K562 (cell line): ENCODE measurements at regions not wholly inside any gene's neighbourhood (a gene's known extent, or its start where the extent isn't known, plus 50 kb on each side); places are given as distances from the start of the nearest gene placed in this dataset.

Experiments used
- ATAC-seq: fragments of 200-7000 bp; cut with Tn5 transposase; 3 replicates; pipeline ENCODE4 v1.9.1; 2020; ENCODE audit warnings: moderate library complexity
- BruUV-seq: library from RNA; stranded (reverse); fragments of 400-500 nt; replicated peaks from 2 replicates; lab custom pipeline; 2021; lab: Mats Ljungman, UMichigan
- CTCF ChIA-PET: fragments of 300-600 bp; formaldehyde crosslinking; extraction: SDS; loops from one replicate; lab custom pipeline; 2021; ENCODE audit warnings: low intra/inter-chr PET ratio; lab: Yijun Ruan, JAX
- POLR2A ChIA-PET: fragments of 300-600, 350-650 bp; sonication (Branson Sonifier 250); formaldehyde crosslinking; extraction: SDS; loops from one replicate; lab custom pipeline; 2021; ENCODE audit warnings: antibody characterized with exemption, inconsistent platforms; lab: Yijun Ruan, JAX
- DNase-seq, 4 experiments: peaks; one replicate each; pipeline versions ENCODE4 v3.0.0 to v3.0.0-alpha.2; 2011 to 2018; ENCODE audit warnings: low spot score in 3 of 4, mixed read lengths in 3 of 4; ENCODE audit errors: extremely low read depth in 1 of 4
- FAIRE-seq: peaks from 2 replicates; lab custom pipeline; 2011; peaks lifted over from hg19 to GRCh38; lab: Jason Lieb, UNC
- H2AFZ ChIP-seq: 2 replicates; pipeline ENCODE4 v1.6.0; 2011; ENCODE audit warnings: low read depth, low read length, control low read depth, inconsistent platforms
- H3K27ac ChIP-seq: fragments of 200-600 bp; 3 replicates; pipeline ENCODE4 v1.8.0; 2011; ENCODE audit warnings: low read depth, mild to moderate bottlenecking, control low read depth, inconsistent platforms, low read length, moderate library complexity, mixed read lengths; ENCODE audit errors: extremely low read depth
- H3K27me3 ChIP-seq, 2 experiments: fragments of 300-600 bp in 1 of 2; 2 replicates in 1 of 2; 3 replicates in 1 of 2; pipeline versions ENCODE4 v1.6.0 to v1.8.0; 2011; ENCODE audit warnings: inconsistent platforms in 2 of 2, low read length in 2 of 2, mild to moderate bottlenecking in 1 of 2, mixed read lengths in 1 of 2, moderate library complexity in 1 of 2; ENCODE audit not compliant: control insufficient read depth in 2 of 2, insufficient read depth in 2 of 2
- H3K36me3 ChIP-seq: fragments of 300-600 bp; 3 replicates; pipeline ENCODE4 v1.8.0; 2011; ENCODE audit warnings: mild to moderate bottlenecking, low read length, inconsistent platforms; ENCODE audit not compliant: control insufficient read depth, insufficient read depth
- H3K4me1 ChIP-seq, 2 experiments: fragments of 200-600 bp in 1 of 2; replicated peaks in 1 of 2; 2 replicates in 1 of 2; 3 replicates in 1 of 2; pipeline versions ENCODE4 v1.5.1 to v1.8.0; 2011; ENCODE audit warnings: inconsistent platforms in 2 of 2, low read length in 2 of 2, mild to moderate bottlenecking in 1 of 2, mixed read lengths in 1 of 2, moderate library complexity in 1 of 2; ENCODE audit not compliant: control insufficient read depth in 2 of 2, insufficient read depth in 2 of 2
- H3K4me2 ChIP-seq: 2 replicates; pipeline ENCODE4 v1.6.1; 2011; ENCODE audit warnings: low read length, control low read depth, inconsistent platforms, mixed read lengths; ENCODE audit not compliant: insufficient read depth
- H3K4me3 ChIP-seq: fragments of 200-600 bp; sonication (generic), shearing (Covaris generic); 2 replicates; pipeline ENCODE4 v1.5.1; 2016; ENCODE audit warnings: control low read depth, inconsistent platforms
- H3K79me2 ChIP-seq: fragments of 200-600 bp; 3 replicates; pipeline ENCODE4 v1.8.0; 2011; ENCODE audit warnings: low read length, inconsistent platforms; ENCODE audit not compliant: control insufficient read depth, insufficient read depth
- H3K9ac ChIP-seq, 2 experiments: 2 replicates each; pipeline versions ENCODE4 v1.6.0 to v1.6.1; 2011; ENCODE audit warnings: low read depth in 2 of 2, low read length in 2 of 2, control low read depth in 1 of 2, inconsistent platforms in 1 of 2, mild to moderate bottlenecking in 1 of 2, mixed read lengths in 1 of 2; ENCODE audit not compliant: insufficient read depth in 1 of 2
- H3K9me1 ChIP-seq: one replicate; pipeline ENCODE4 v1.6.0; 2011; ENCODE audit warnings: inconsistent platforms, mild to moderate bottlenecking, low read length, moderate library complexity; ENCODE audit not compliant: control insufficient read depth, insufficient read depth
- H3K9me3 ChIP-seq: replicated peaks from 2 replicates; pipeline ENCODE4 v1.5.1; 2011; ENCODE audit warnings: low read depth, low read length, inconsistent platforms; ENCODE audit not compliant: control insufficient read depth, insufficient read depth
- H4K20me1 ChIP-seq: replicated peaks from 2 replicates; pipeline ENCODE4 v1.6.1; 2011; ENCODE audit warnings: low read length, inconsistent platforms, mixed read lengths; ENCODE audit not compliant: control insufficient read depth, insufficient read depth
- CTBP1 ChIP-seq: fragments of 450-650 bp; IDR thresholded peaks from 2 replicates; pipeline ENCODE4 v1.6.1; 2016; ENCODE audit warnings: borderline replicate concordance
- FOXA3 ChIP-seq, 2 experiments: fragments of 450-650 bp in 1 of 2; sonication (generic) in 1 of 2; formaldehyde crosslinking; IDR thresholded peaks in 1 of 2; conservative IDR thresholded peaks in 1 of 2; 2 replicates each; pipeline versions ENCODE4 v1.4.0 to v1.8.0; 2020 to 2022; ENCODE audit warnings: mild to moderate bottlenecking in 2 of 2, missing genetic modification reagents in 1 of 2
- HLTF ChIP-seq: fragments of 450-650 bp; IDR thresholded peaks from 2 replicates; pipeline ENCODE4 v1.6.1; 2016
- LCOR ChIP-seq: sonication (generic); formaldehyde crosslinking; IDR thresholded peaks from 2 replicates; pipeline ENCODE4 v1.8.0; 2022; ENCODE audit warnings: mild to moderate bottlenecking, missing genetic modification reagents
- MLLT1 ChIP-seq, 2 experiments: fragments of 450-650 bp; IDR thresholded peaks; 2 replicates each; pipeline ENCODE4 v1.6.1; 2016
- NR3C1 ChIP-seq: sonication (generic); formaldehyde crosslinking; IDR thresholded peaks from 2 replicates; pipeline ENCODE4 v1.8.1; 2022; ENCODE audit warnings: missing genetic modification reagents
- POLR2AphosphoS2 ChIP-seq: IDR thresholded peaks from 2 replicates; pipeline ENCODE4 v1.6.1; 2012; ENCODE audit warnings: low read length, improper control_type of control experiment
- SLC30A9 ChIP-seq: fragments of 250-450 bp; sonication (Bioruptor Pico); IDR thresholded peaks from 2 replicates; pipeline ENCODE4 v1.8.0; 2022; ENCODE audit warnings: mild to moderate bottlenecking, moderate library complexity
- SMARCE1 ChIP-seq: fragments of 450-650 bp; IDR thresholded peaks from 2 replicates; pipeline ENCODE4 v1.7.1; 2016; ENCODE audit warnings: mild to moderate bottlenecking
- SRSF3 ChIP-seq: fragments of 200-400 bp; formaldehyde crosslinking; IDR thresholded peaks from 2 replicates; pipeline ENCODE4 v1.6.1; 2016; ENCODE audit warnings: mild to moderate bottlenecking, low read length, moderate library complexity; ENCODE audit not compliant: insufficient read depth
- ZC3H4 ChIP-seq: sonication (generic); formaldehyde crosslinking; IDR thresholded peaks from 2 replicates; pipeline ENCODE4 v1.9.0; 2021; ENCODE audit warnings: missing genetic modification reagents, borderline replicate concordance
- ZNF253 ChIP-seq: fragments of 250-450 bp; sonication (Bioruptor Pico); conservative IDR thresholded peaks from 2 replicates; pipeline ENCODE4 v1.6.1; 2021; ENCODE audit warnings: mild to moderate bottlenecking
- ZNF583 ChIP-seq: fragments of 250-450 bp; sonication (Bioruptor Pico); IDR thresholded peaks from 2 replicates; pipeline ENCODE4 v1.4.0; 2020
- ZNF584 ChIP-seq: fragments of 200-800 bp; sonication (Bioruptor generic); IDR thresholded peaks from 2 replicates; pipeline ENCODE4 v1.6.1; 2016; ENCODE audit warnings: low read depth, mild to moderate bottlenecking, missing genetic modification characterization, missing compliant biosample characterization
- WGBS: fragments of 100-300 bp; shearing (Covaris generic); methylation state at CpG from one replicate; pipeline ENCODE4 v1.1.6; 2016; ENCODE audit warnings: low coverage, mixed read lengths; ENCODE audit not compliant: insufficient coverage; ENCODE audit errors: missing lambda C conversion rate; 5-methylcytosine and 5-hydroxymethylcytosine counted together
- in situ Hi-C: fragments of 300-500 bp; cut with MboI; formaldehyde crosslinking; loops from 4 replicates; pipeline ENCODE4 v1.15.0; 2018; ENCODE audit warnings: inconsistent platforms, mixed read lengths
- intact Hi-C: fragments of 100-400 bp; cut with micrococcal nuclease; formaldehyde crosslinking; loops from 2 replicates; pipeline ENCODE4 v1.14.2; 2022

- no peak for TF ChIP-seq HLTF
- no peak for TF ChIP-seq SMARCE1
- no peak for TF ChIP-seq LCOR (CRISPR knock-in tag)
- TF ChIP-seq FOXA3 (CRISPR knock-in tag; conservative IDR thresholded peaks at IDR 0.05 in 1 of 2, IDR thresholded peaks at IDR 0.05 in 1 of 2): no peak
- TF ChIP-seq CTBP1: no peak
- no peak for TF ChIP-seq ZC3H4 (CRISPR knock-in tag)
- no peak for TF ChIP-seq ZNF583
Measured at GRCh38 chr1:94672001-94672400, 130.4 kb upstream of the F3 start (continued).

GRCh38 chr1:94670273-94670672 lies 128.7 kb upstream of the F3 start:
- no peak for FAIRE-seq

More at GRCh38 chr1:94670273-94670672, 128.7 kb upstream of the F3 start:
- intact Hi-C loops (no loop called here), in situ Hi-C loops (no loop called here)
- H3K4me3 ChIP-seq: no peak overlapping the region
- no peaks in the 10 kb centered on the region for H4K20me1 ChIP-seq
- no peaks in the 10 kb centered on the region; a peak in 1 of 5 replicates for H3K4me1 ChIP-seq
- no peak overlapping the region for H3K4me2 ChIP-seq
- DNase-seq: no peak
- ChIA-PET CTCF (no interaction called here), POLR2A (no interaction called here)
- 0% methylated on average over 2 of the region's 2 CpGs for WGBS
- H3K9me3 ChIP-seq: no peaks in the 10 kb centered on the region
- no peak overlapping the region for H2AFZ ChIP-seq
- H3K36me3 ChIP-seq: no peaks in the 10 kb centered on the region
- ATAC-seq: no peak
- H3K9ac ChIP-seq: no peak overlapping the region
- no peaks in the 10 kb centered on the region for H3K79me2 ChIP-seq
- BruUV-seq: no TSS peak
- no peaks in the 10 kb centered on the region for H3K9me1 ChIP-seq
- TF ChIP-seq ZNF253 (CRISPR knock-in tag) (no peak), MLLT1 (IDR thresholded peaks at IDR 0.05) (no peak), NR3C1 (no peak), ZNF584 (no peak), SLC30A9 (CRISPR knock-in tag) (no peak), POLR2AphosphoS2 (no peak), SRSF3 (no peak)
- H3K27ac ChIP-seq: no peak overlapping the region
- H3K27me3 ChIP-seq: no peaks in the 10 kb centered on the region; a peak in 1 of 5 replicates
